ENCODE measurements at regions not wholly inside any gene's neighbourhood (a gene's known extent, or its start where the extent isn't known, plus 50 kb on each side); places are given as distances from the start of the nearest gene placed in this dataset.

DNA sequence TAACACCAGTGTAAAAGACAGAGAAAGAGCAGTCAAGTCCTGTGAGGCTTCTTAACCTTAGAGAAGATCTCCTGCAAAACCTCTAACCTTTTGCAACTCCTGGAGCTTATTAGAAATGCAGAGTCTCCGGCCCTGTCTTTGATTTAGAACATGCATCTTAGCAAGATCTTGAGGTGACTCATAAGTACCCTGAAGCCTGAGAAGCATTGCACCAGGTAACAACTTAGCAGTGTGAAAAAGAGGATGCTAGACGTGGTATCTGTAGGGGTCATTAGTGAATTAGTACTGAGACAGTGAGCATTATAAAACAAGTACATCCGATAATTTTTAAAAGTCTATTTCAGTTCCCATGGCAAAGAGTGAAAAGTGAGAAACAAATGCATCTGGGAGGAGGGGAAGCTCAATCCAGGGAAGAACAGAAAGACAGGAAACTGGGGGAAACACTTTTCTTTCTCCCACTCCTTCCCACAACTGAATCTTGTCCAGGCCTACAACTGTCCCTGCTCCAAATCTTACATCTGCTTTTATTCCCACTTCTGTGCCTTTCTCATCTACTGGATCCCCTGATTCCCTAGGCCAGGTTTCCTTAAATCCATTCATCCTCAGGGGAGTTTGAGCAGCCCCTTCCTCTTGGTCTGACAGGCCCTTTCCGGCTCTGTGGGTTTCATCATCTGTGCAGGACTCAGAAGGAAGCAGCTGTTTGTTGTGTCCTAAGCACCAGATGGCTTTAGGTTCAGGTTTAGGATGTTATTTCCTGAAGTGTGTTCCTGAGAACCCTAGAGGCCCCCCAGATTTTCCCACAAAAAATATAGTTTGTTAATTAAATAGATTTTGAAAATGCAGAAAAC, 128.1 kb upstream of the IL12A start:
- peaks cover 32% of the 10 kb centered on the region for H3K4me1 Mint-ChIP-seq
- H3K9me3 Mint-ChIP-seq: no peaks in the 10 kb centered on the region
- TF ChIP-seq EZH2phosphoT487 (IDR thresholded peaks at IDR 0.05; ENCODE audit: unreplicated experiment) (no peak), CREB1 (CRISPR knock-in tag; IDR thresholded peaks at IDR 0.05; ENCODE audit: low read depth) (no peak), POLR2AphosphoS5 (IDR thresholded peaks at IDR 0.05; ENCODE audit: low read depth) (no peak), NANOG (IDR thresholded peaks at IDR 0.05; ENCODE audit: borderline replicate concordance) (no peak), ZNF114 (CRISPR knock-in tag; IDR thresholded peaks at IDR 0.05) (no peak), STAT1 (IDR thresholded peaks at IDR 0.05; ENCODE audit: unreplicated experiment) (no peak), JUNB (IDR thresholded peaks at IDR 0.05; ENCODE audit: unreplicated experiment) (no peak), ZNF331 (CRISPR knock-in tag; IDR thresholded peaks at IDR 0.05; ENCODE audit: low read depth) (no peak), EZH2 (IDR thresholded peaks at IDR 0.05; ENCODE audit: low read depth, unreplicated experiment) (no peak)
- TF ChIP-seq, protein P1, sequence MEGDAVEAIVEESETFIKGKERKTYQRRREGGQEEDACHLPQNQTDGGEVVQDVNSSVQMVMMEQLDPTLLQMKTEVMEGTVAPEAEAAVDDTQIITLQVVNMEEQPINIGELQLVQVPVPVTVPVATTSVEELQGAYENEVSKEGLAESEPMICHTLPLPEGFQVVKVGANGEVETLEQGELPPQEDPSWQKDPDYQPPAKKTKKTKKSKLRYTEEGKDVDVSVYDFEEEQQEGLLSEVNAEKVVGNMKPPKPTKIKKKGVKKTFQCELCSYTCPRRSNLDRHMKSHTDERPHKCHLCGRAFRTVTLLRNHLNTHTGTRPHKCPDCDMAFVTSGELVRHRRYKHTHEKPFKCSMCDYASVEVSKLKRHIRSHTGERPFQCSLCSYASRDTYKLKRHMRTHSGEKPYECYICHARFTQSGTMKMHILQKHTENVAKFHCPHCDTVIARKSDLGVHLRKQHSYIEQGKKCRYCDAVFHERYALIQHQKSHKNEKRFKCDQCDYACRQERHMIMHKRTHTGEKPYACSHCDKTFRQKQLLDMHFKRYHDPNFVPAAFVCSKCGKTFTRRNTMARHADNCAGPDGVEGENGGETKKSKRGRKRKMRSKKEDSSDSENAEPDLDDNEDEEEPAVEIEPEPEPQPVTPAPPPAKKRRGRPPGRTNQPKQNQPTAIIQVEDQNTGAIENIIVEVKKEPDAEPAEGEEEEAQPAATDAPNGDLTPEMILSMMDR (conservative IDR thresholded peaks at IDR 0.05; ENCODE audit: low read depth in 2 of 2): no peak
- TF ChIP-seq, protein P2, sequence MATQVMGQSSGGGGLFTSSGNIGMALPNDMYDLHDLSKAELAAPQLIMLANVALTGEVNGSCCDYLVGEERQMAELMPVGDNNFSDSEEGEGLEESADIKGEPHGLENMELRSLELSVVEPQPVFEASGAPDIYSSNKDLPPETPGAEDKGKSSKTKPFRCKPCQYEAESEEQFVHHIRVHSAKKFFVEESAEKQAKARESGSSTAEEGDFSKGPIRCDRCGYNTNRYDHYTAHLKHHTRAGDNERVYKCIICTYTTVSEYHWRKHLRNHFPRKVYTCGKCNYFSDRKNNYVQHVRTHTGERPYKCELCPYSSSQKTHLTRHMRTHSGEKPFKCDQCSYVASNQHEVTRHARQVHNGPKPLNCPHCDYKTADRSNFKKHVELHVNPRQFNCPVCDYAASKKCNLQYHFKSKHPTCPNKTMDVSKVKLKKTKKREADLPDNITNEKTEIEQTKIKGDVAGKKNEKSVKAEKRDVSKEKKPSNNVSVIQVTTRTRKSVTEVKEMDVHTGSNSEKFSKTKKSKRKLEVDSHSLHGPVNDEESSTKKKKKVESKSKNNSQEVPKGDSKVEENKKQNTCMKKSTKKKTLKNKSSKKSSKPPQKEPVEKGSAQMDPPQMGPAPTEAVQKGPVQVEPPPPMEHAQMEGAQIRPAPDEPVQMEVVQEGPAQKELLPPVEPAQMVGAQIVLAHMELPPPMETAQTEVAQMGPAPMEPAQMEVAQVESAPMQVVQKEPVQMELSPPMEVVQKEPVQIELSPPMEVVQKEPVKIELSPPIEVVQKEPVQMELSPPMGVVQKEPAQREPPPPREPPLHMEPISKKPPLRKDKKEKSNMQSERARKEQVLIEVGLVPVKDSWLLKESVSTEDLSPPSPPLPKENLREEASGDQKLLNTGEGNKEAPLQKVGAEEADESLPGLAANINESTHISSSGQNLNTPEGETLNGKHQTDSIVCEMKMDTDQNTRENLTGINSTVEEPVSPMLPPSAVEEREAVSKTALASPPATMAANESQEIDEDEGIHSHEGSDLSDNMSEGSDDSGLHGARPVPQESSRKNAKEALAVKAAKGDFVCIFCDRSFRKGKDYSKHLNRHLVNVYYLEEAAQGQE (IDR thresholded peaks at IDR 0.05; ENCODE audit: unreplicated experiment): no peak
- TF ChIP-seq, protein P3, sequence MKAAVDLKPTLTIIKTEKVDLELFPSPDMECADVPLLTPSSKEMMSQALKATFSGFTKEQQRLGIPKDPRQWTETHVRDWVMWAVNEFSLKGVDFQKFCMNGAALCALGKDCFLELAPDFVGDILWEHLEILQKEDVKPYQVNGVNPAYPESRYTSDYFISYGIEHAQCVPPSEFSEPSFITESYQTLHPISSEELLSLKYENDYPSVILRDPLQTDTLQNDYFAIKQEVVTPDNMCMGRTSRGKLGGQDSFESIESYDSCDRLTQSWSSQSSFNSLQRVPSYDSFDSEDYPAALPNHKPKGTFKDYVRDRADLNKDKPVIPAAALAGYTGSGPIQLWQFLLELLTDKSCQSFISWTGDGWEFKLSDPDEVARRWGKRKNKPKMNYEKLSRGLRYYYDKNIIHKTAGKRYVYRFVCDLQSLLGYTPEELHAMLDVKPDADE (IDR thresholded peaks at IDR 0.05): no peak
- TF ChIP-seq, protein P4, sequence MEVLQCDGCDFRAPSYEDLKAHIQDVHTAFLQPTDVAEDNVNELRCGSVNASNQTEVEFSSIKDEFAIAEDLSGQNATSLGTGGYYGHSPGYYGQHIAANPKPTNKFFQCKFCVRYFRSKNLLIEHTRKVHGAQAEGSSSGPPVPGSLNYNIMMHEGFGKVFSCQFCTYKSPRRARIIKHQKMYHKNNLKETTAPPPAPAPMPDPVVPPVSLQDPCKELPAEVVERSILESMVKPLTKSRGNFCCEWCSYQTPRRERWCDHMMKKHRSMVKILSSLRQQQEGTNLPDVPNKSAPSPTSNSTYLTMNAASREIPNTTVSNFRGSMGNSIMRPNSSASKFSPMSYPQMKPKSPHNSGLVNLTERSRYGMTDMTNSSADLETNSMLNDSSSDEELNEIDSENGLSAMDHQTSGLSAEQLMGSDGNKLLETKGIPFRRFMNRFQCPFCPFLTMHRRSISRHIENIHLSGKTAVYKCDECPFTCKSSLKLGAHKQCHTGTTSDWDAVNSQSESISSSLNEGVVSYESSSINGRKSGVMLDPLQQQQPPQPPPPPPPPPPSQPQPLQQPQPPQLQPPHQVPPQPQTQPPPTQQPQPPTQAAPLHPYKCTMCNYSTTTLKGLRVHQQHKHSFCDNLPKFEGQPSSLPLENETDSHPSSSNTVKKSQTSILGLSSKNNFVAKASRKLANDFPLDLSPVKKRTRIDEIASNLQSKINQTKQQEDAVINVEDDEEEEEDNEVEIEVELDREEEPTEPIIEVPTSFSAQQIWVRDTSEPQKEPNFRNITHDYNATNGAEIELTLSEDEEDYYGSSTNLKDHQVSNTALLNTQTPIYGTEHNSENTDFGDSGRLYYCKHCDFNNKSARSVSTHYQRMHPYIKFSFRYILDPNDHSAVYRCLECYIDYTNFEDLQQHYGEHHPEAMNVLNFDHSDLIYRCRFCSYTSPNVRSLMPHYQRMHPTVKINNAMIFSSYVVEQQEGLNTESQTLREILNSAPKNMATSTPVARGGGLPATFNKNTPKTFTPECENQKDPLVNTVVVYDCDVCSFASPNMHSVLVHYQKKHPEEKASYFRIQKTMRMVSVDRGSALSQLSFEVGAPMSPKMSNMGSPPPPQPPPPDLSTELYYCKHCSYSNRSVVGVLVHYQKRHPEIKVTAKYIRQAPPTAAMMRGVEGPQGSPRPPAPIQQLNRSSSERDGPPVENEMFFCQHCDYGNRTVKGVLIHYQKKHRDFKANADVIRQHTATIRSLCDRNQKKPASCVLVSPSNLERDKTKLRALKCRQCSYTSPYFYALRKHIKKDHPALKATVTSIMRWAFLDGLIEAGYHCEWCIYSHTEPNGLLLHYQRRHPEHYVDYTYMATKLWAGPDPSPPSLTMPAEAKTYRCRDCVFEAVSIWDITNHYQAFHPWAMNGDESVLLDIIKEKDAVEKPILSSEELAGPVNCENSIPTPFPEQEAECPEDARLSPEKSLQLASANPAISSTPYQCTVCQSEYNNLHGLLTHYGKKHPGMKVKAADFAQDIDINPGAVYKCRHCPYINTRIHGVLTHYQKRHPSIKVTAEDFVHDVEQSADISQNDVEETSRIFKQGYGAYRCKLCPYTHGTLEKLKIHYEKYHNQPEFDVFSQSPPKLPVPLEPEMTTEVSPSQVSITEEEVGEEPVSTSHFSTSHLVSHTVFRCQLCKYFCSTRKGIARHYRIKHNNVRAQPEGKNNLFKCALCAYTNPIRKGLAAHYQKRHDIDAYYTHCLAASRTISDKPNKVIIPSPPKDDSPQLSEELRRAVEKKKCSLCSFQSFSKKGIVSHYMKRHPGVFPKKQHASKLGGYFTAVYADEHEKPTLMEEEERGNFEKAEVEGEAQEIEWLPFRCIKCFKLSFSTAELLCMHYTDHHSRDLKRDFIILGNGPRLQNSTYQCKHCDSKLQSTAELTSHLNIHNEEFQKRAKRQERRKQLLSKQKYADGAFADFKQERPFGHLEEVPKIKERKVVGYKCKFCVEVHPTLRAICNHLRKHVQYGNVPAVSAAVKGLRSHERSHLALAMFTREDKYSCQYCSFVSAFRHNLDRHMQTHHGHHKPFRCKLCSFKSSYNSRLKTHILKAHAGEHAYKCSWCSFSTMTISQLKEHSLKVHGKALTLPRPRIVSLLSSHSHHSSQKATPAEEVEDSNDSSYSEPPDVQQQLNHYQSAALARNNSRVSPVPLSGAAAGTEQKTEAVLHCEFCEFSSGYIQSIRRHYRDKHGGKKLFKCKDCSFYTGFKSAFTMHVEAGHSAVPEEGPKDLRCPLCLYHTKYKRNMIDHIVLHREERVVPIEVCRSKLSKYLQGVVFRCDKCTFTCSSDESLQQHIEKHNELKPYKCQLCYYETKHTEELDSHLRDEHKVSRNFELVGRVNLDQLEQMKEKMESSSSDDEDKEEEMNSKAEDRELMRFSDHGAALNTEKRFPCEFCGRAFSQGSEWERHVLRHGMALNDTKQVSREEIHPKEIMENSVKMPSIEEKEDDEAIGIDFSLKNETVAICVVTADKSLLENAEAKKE (CRISPR knock-in tag; IDR thresholded peaks at IDR 0.05): no peak
- H3K4me1 ChIP-seq (ENCODE audit: insufficient read depth): peaks cover 23% of the 10 kb centered on the region
- no peak overlapping the region for H3K4me3 Mint-ChIP-seq
- no peaks in the 10 kb centered on the region for H3K9me2 ChIP-seq (ENCODE audit: insufficient read depth)
- no peak overlapping the region for H2AFZ ChIP-seq
- no peaks in the 10 kb centered on the region for H4K20me1 ChIP-seq (replicated peaks; ENCODE audit: insufficient read depth)
- no peak overlapping the region for H3K27ac ChIP-seq (ENCODE audit: low read depth)
- H3K36me3 ChIP-seq (ENCODE audit: insufficient read depth): no peaks in the 10 kb centered on the region
- peaks cover 46% of the 10 kb centered on the region for H3K79me2 ChIP-seq (replicated peaks; ENCODE audit: insufficient read depth)
- H3F3A ChIP-seq (replicated peaks; ENCODE audit: low read depth): no peaks in the 10 kb centered on the region
- H3K4me2 ChIP-seq: peak overlapping the region; percentile 44; the same call in 1 of the 2 replicates
- H3K27me3 Mint-ChIP-seq (ENCODE audit: insufficient read depth, low read depth, poor library complexity): peaks cover 2% of the 10 kb centered on the region
- DNase-seq (ENCODE audit: low spot score): no peak
- H3K27ac Mint-ChIP-seq: peak overlapping the region; percentile 85
- H3K4me3 ChIP-seq: no peak overlapping the region
- peak; percentile 24; the same call in 1 of the 3 replicates for ATAC-seq
- no peaks in the 10 kb centered on the region for H3K36me3 Mint-ChIP-seq (ENCODE audit: low read depth)
- no peaks in the 10 kb centered on the region for H3K27me3 ChIP-seq (ENCODE audit: insufficient read depth)
